ENCODE measurements at regions not wholly inside any gene's neighbourhood (a gene's known extent, or its start where the extent isn't known, plus 50 kb on each side); places are given as distances from the start of the nearest gene placed in this dataset.

GRCh38 chr7:13835442-13835841, 154.0 kb downstream of the ETV1 start:
- TF ChIP-seq REST (IDR thresholded peaks at IDR 0.05) (no peak), CTCF (IDR thresholded peaks at IDR 0.05; ENCODE audit: low read depth, low read length, missing input control) (no peak), MAX (IDR thresholded peaks at IDR 0.05) (no peak), GABPA (IDR thresholded peaks at IDR 0.05 in 1 of 2, conservative IDR thresholded peaks at IDR 0.05 in 1 of 2) (no peak)
- TF ChIP-seq, protein P1, sequence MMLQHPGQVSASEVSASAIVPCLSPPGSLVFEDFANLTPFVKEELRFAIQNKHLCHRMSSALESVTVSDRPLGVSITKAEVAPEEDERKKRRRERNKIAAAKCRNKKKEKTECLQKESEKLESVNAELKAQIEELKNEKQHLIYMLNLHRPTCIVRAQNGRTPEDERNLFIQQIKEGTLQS (IDR thresholded peaks at IDR 0.05) = no peak

Data from liver (tissue), 3 donors.